Trophoblast cell (in vitro differentiated cells and primary cell): ENCODE measurements at regions not wholly inside any gene's neighbourhood (a gene's known extent, or its start where the extent isn't known, plus 50 kb on each side); places are given as distances from the start of the nearest gene placed in this dataset.

Experiments
- DNase-seq, 2 donors: peaks; one replicate each; pipeline ENCODE4 v3.0.0-alpha.2; 2016
- H2AFZ ChIP-seq: 2 replicates; pipeline ENCODE4 v1.6.1; 2013; ENCODE audit warnings: low read length, moderate library complexity, mild to moderate bottlenecking; ENCODE audit not compliant: insufficient read depth, poor library complexity
- H2AK5ac ChIP-seq: 2 replicates; pipeline ENCODE4 v1.6.1; 2013; ENCODE audit warnings: mild to moderate bottlenecking, low read length
- H2BK120ac ChIP-seq: 2 replicates; pipeline ENCODE4 v1.6.1; 2013; ENCODE audit warnings: low read length, mild to moderate bottlenecking, moderate library complexity; ENCODE audit not compliant: insufficient read depth, poor library complexity
- H2BK12ac ChIP-seq: 2 replicates; pipeline ENCODE4 v1.6.1; 2013; ENCODE audit warnings: mild to moderate bottlenecking, low read length, moderate library complexity
- H2BK5ac ChIP-seq: 2 replicates; pipeline ENCODE4 v1.6.1; 2013; ENCODE audit warnings: low read length, low read depth, moderate library complexity, mild to moderate bottlenecking; ENCODE audit not compliant: poor library complexity
- H3K14ac ChIP-seq: 2 replicates; pipeline ENCODE4 v1.6.1; 2013; ENCODE audit warnings: mild to moderate bottlenecking, low read length
- H3K18ac ChIP-seq: 2 replicates; pipeline ENCODE4 v1.6.1; 2013; ENCODE audit warnings: mild to moderate bottlenecking, low read length
- H3K23ac ChIP-seq: 2 replicates; pipeline ENCODE4 v1.6.1; 2013; ENCODE audit warnings: low read length
- H3K27ac ChIP-seq: 2 replicates; pipeline ENCODE4 v1.5.1; 2013; ENCODE audit warnings: low read depth, mild to moderate bottlenecking, inconsistent platforms, low read length, moderate library complexity
- H3K27me3 ChIP-seq: 2 replicates; pipeline ENCODE4 v1.6.1; 2013; ENCODE audit warnings: inconsistent platforms, mild to moderate bottlenecking, low read length, moderate library complexity; ENCODE audit not compliant: insufficient read depth
- H3K36me3 ChIP-seq, 2 experiments: 1 replicate in 1 of 2; 2 replicates in 1 of 2; pipeline ENCODE4 v1.6.1; 2013; ENCODE audit warnings: low read length in 2 of 2, mild to moderate bottlenecking in 2 of 2, moderate library complexity in 1 of 2; ENCODE audit not compliant: insufficient read depth in 2 of 2, control insufficient read depth in 1 of 2
- H3K4ac ChIP-seq: 2 replicates; pipeline ENCODE4 v1.6.1; 2013; ENCODE audit warnings: low read depth, mild to moderate bottlenecking, low read length, moderate library complexity
- H3K4me1 ChIP-seq, 2 experiments: 1 replicate in 1 of 2; 2 replicates in 1 of 2; pipeline ENCODE4 v1.6.1; 2013; ENCODE audit warnings: low read length in 2 of 2, mild to moderate bottlenecking in 2 of 2, moderate library complexity in 1 of 2; ENCODE audit not compliant: insufficient read depth in 2 of 2, control insufficient read depth in 1 of 2
- H3K4me2 ChIP-seq: 2 replicates; pipeline ENCODE4 v1.6.1; 2013; ENCODE audit warnings: inconsistent platforms, mild to moderate bottlenecking, low read length, moderate library complexity
- H3K4me3 ChIP-seq: 2 replicates; pipeline ENCODE4 v1.5.1; 2013; ENCODE audit warnings: mild to moderate bottlenecking, low read depth, low read length, inconsistent platforms
- H3K79me1 ChIP-seq: one replicate; pipeline ENCODE4 v1.6.1; 2013; ENCODE audit warnings: low read length
- H3K79me2 ChIP-seq: 2 replicates; pipeline ENCODE4 v1.6.1; 2013; ENCODE audit warnings: low read length, mild to moderate bottlenecking; ENCODE audit not compliant: control insufficient read depth, insufficient read depth, poor library complexity
- H3K9ac ChIP-seq: 2 replicates; pipeline ENCODE4 v1.6.1; 2013; ENCODE audit warnings: mild to moderate bottlenecking, low read length
- H3K9me3 ChIP-seq: 2 replicates; pipeline ENCODE4 v1.6.1; 2013; ENCODE audit warnings: low read depth, mild to moderate bottlenecking, control low read depth, inconsistent platforms, low read length; ENCODE audit not compliant: insufficient read depth
- H4K12ac ChIP-seq: 2 replicates; pipeline ENCODE4 v1.6.1; 2013; ENCODE audit warnings: low read depth, mild to moderate bottlenecking, low read length, moderate library complexity
- H4K8ac ChIP-seq: 2 replicates; pipeline ENCODE4 v1.6.1; 2013; ENCODE audit warnings: low read depth, mild to moderate bottlenecking, low read length, moderate library complexity
- H4K91ac ChIP-seq: one replicate; pipeline ENCODE4 v1.6.1; 2013; ENCODE audit warnings: low read depth, mild to moderate bottlenecking, low read length, moderate library complexity
- WGBS: extraction: QIAGEN DNeasy Blood & Tissue Kit; methylation state at CpG from one replicate; pipeline ENCODE4 v1.1.7; 2013; ENCODE audit warnings: missing lambda C conversion rate; ENCODE audit not compliant: insufficient read length, insufficient coverage; ENCODE audit errors: extremely low coverage; 5-methylcytosine and 5-hydroxymethylcytosine counted together

DNA sequence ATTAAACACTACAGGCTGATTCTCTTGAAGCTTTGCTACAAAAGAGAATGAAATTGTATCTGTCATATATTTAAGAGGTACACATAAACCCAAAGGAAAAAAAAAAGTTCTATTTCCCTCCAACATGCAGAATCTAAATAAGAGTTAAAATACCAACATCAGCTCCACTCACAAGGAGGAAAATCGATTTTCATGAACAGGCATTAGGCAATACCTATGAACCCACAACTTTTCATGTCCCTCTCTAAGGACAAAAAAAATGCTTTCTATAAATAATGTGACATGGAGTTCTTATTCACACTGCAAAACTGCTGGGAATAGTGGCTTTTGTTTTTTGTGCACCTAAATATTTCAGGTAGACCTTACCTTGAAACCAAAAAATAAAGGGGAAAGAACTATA, 192.5 kb downstream of the KLF12 start:
- no CpG with 5 or more reads among the region's 1 CpG for WGBS
- Histone ChIP-seq H3K4me1 (peaks cover 4 to 6% of the 10 kb centered on the region in 2 experiments), H3K79me2 (no peaks in the 10 kb centered on the region), H3K36me3 (no peaks in the 10 kb centered on the region), H2BK5ac (no peak overlapping the region), H2AK5ac (no peak overlapping the region), H3K4ac (no peak overlapping the region), H3K4me3 (no peak overlapping the region), H3K27ac (no peak overlapping the region), H4K91ac (no peak overlapping the region), H4K8ac (no peak overlapping the region), H3K4me2 (no peak overlapping the region), H2AFZ (no peak overlapping the region), H3K14ac (no peak overlapping the region), H3K27me3 (no peaks in the 10 kb centered on the region), H3K9me3 (no peaks in the 10 kb centered on the region), H3K79me1 (no peaks in the 10 kb centered on the region), H3K23ac (no peak overlapping the region), H2BK12ac (no peak overlapping the region), H4K12ac (no peak overlapping the region), H3K9ac (no peak overlapping the region), H3K18ac (no peak overlapping the region), H2BK120ac (no peak overlapping the region)
- DNase-seq: no peak

DNA sequence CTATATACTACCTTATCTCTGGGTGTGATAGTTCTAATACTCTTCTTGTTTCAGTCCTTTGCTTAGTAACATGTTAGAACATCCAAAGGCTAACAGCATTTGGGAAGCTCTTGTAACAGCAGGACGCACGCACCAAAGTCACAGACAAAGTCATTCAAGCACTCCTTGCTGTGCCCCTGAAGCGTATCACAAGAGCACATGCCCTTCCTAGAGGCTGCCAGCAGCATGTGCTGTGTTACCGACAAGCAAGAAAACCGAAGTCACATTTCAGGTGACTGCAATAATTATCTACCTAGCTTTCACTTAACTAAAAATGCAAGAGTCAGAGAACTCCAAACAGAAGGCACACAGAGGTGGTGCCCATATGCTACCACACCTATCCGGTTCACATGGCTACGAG, 194.1 kb downstream of the KLF12 start:
- no peak for DNase-seq
- Histone ChIP-seq H3K14ac (no peak overlapping the region), H3K27ac (no peak overlapping the region), H2BK120ac (no peak overlapping the region), H3K23ac (no peak overlapping the region), H2AK5ac (no peak overlapping the region), H4K12ac (no peak overlapping the region), H3K4ac (no peak overlapping the region), H3K18ac (no peak overlapping the region), H3K9me3 (no peaks in the 10 kb centered on the region), H4K8ac (no peak overlapping the region), H3K79me2 (no peaks in the 10 kb centered on the region), H3K27me3 (no peaks in the 10 kb centered on the region), H2BK12ac (no peak overlapping the region), H2BK5ac (no peak overlapping the region), H3K4me1 (peaks cover 4 to 6% of the 10 kb centered on the region in 2 experiments), H2AFZ (no peak overlapping the region), H3K79me1 (no peaks in the 10 kb centered on the region), H4K91ac (no peak overlapping the region), H3K36me3 (no peaks in the 10 kb centered on the region), H3K4me3 (no peak overlapping the region), H3K9ac (no peak overlapping the region), H3K4me2 (no peak overlapping the region)
- no CpG with 5 or more reads among the region's 7 CpGs for WGBS

DNA sequence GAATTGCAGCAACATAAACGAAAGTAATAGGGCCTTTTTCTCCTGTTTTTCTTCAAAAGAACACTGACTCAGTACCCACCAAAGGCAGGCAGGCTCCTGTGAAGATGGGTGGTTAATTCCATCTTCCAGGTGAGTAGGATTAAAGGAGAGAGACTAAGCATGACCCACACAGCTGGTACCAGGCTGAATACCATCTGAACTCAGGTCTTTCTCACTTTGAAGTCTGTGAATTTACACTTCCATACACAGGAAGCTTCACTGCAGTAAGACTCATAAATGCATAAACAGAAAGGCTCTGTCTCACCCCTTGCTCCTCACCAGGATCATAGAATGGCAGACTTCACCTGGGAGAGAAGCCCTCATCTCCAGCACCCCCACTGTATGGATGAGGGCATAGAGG, 194.6 kb downstream of the KLF12 start:
- Histone ChIP-seq H3K4ac (no peak overlapping the region), H2BK5ac (no peak overlapping the region), H3K18ac (no peak overlapping the region), H2AFZ (no peak overlapping the region), H3K27me3 (no peaks in the 10 kb centered on the region), H3K79me2 (no peaks in the 10 kb centered on the region), H3K27ac (no peak overlapping the region), H2AK5ac (no peak overlapping the region), H3K79me1 (no peaks in the 10 kb centered on the region), H3K9me3 (no peaks in the 10 kb centered on the region), H3K14ac (no peak overlapping the region), H4K8ac (no peak overlapping the region), H3K4me3 (no peak overlapping the region), H3K23ac (no peak overlapping the region), H4K12ac (no peak overlapping the region), H3K4me2 (no peak overlapping the region), H3K4me1 (peaks cover 4 to 6% of the 10 kb centered on the region in 2 experiments), H2BK12ac (no peak overlapping the region), H4K91ac (no peak overlapping the region), H2BK120ac (no peak overlapping the region), H3K36me3 (no peaks in the 10 kb centered on the region), H3K9ac (no peak overlapping the region)
- no peak for DNase-seq
- no CpG with 5 or more reads among the region's 1 CpG for WGBS

DNA sequence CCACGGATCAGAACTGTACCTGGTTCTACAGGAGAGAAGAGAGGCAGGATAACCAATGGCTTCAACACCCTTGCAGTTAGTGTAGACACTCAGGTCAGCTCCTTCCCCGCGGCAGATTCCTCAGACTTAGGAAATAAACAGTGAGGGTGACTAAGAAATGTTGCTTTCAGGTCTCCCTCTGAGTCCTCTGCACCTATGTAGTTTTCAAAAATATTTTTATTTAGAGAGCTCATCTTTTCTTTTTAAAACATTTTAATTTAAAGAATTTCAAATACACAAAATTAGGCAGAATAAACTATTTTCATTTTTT, 195.2 kb downstream of the KLF12 start:
- Histone ChIP-seq H4K8ac (no peak overlapping the region), H4K91ac (no peak overlapping the region), H2BK120ac (no peak overlapping the region), H3K4me2 (no peak overlapping the region), H3K36me3 (no peaks in the 10 kb centered on the region), H3K18ac (no peak overlapping the region), H3K4me3 (no peak overlapping the region), H3K27me3 (no peaks in the 10 kb centered on the region), H2BK5ac (no peak overlapping the region), H3K9me3 (no peaks in the 10 kb centered on the region), H3K4me1 (peaks cover 4 to 6% of the 10 kb centered on the region in 2 experiments), H2BK12ac (no peak overlapping the region), H3K14ac (no peak overlapping the region), H3K79me1 (no peaks in the 10 kb centered on the region), H3K4ac (no peak overlapping the region), H4K12ac (no peak overlapping the region), H3K79me2 (no peaks in the 10 kb centered on the region), H3K23ac (no peak overlapping the region), H2AFZ (no peak overlapping the region), H3K27ac (no peak overlapping the region), H2AK5ac (no peak overlapping the region), H3K9ac (no peak overlapping the region)
- peak; percentile 45 to 57 for DNase-seq
- no CpG with 5 or more reads among the region's 3 CpGs for WGBS
